ENCODE measurements at regions not wholly inside any gene's neighbourhood (a gene's known extent, or its start where the extent isn't known, plus 50 kb on each side); places are given as distances from the start of the nearest gene placed in this dataset. TPM values are rescaled to one million over a fixed set of nuclear protein-coding genes. Genes with fewer than 3 reads are reported as not detected.

- Histone ChIP-seq H3K4me3 (ENCODE audit: low read depth in 1 of 3, low read length in 3 of 3) (no peak overlapping the region), H3K9ac (ENCODE audit: low read depth in 1 of 2, low read length in 2 of 2) (no peak overlapping the region), H3K36me3 (ENCODE audit: control insufficient read depth in 4 of 4, insufficient read depth in 3 of 4, low read depth in 1 of 4, low read length in 3 of 4) (no peaks in the 10 kb centered on the region), H3K27ac (ENCODE audit: low read depth in 1 of 2, low read length in 2 of 2) (no peak overlapping the region), H3K9me3 (ENCODE audit: control insufficient read depth in 4 of 4, low read length in 3 of 4) (no peaks in the 10 kb centered on the region), H3K27me3 (ENCODE audit: control insufficient read depth in 4 of 4, insufficient read depth in 4 of 4, low read length in 3 of 4) (no peaks in the 10 kb centered on the region), H3K4me1 (ENCODE audit: control insufficient read depth in 4 of 4, insufficient read depth in 4 of 4, low read length in 3 of 4) (no peaks in the 10 kb centered on the region)
- 91% methylated on average over 1 of the region's 1 CpG for WGBS
- no peak for TF ChIP-seq REST (IDR thresholded peaks at IDR 0.05)
- no peak for TF ChIP-seq TAF1 (conservative IDR thresholded peaks at IDR 0.05)
- no peak for TF ChIP-seq HNF4G (IDR thresholded peaks at IDR 0.05)
- no peak for TF ChIP-seq SP1 (IDR thresholded peaks at IDR 0.05)
- no peak for TF ChIP-seq RAD21 (IDR thresholded peaks at IDR 0.05)
- no peak for TF ChIP-seq CTCF (IDR thresholded peaks at IDR 0.05; ENCODE audit: low read depth, low read length, missing input control)
- TF ChIP-seq GABPA (IDR thresholded peaks at IDR 0.05 in 1 of 2, conservative IDR thresholded peaks at IDR 0.05 in 1 of 2): no peak
- no peak for TF ChIP-seq EGR1 (IDR thresholded peaks at IDR 0.05; ENCODE audit: low read depth in 2 of 2)
- TF ChIP-seq ZBTB33 (IDR thresholded peaks at IDR 0.05): no peak
- no peak for TF ChIP-seq ATF3 (IDR thresholded peaks at IDR 0.05)
- no peak for TF ChIP-seq FOXA2 (IDR thresholded peaks at IDR 0.05)
- no peak for TF ChIP-seq NR2F2 (IDR thresholded peaks at IDR 0.05)
- no peak for DNase-seq (ENCODE audit: low spot score)
Measured at GRCh38 chr2:181404472-181404871, 52.7 kb upstream of the ITGA4 start.

- no peak for TF ChIP-seq CTCF (IDR thresholded peaks at IDR 0.05; ENCODE audit: low read depth, low read length, missing input control)
- no peak for TF ChIP-seq RXRA (IDR thresholded peaks at IDR 0.05)
- TF ChIP-seq JUND (IDR thresholded peaks at IDR 0.05): no peak
- no peak for TF ChIP-seq SP1 (IDR thresholded peaks at IDR 0.05)
- H3K27ac ChIP-seq (ENCODE audit: low read depth in 1 of 2, low read length in 2 of 2): no peak overlapping the region
- WGBS: 59% methylated on average over 3 of the region's 3 CpGs
- H3K9me3 ChIP-seq (ENCODE audit: control insufficient read depth in 4 of 4, low read length in 3 of 4): no peaks in the 10 kb centered on the region
- DNase-seq (ENCODE audit: low spot score): no peak
- no peaks in the 10 kb centered on the region for H3K4me1 ChIP-seq (ENCODE audit: control insufficient read depth in 4 of 4, insufficient read depth in 4 of 4, low read length in 3 of 4)
- H3K4me3 ChIP-seq (ENCODE audit: low read depth in 1 of 3, low read length in 3 of 3): no peak overlapping the region
- H3K27me3 ChIP-seq (ENCODE audit: control insufficient read depth in 4 of 4, insufficient read depth in 4 of 4, low read length in 3 of 4): no peaks in the 10 kb centered on the region
- no peak overlapping the region for H3K9ac ChIP-seq (ENCODE audit: low read depth in 1 of 2, low read length in 2 of 2)
- H3K36me3 ChIP-seq (ENCODE audit: control insufficient read depth in 4 of 4, insufficient read depth in 3 of 4, low read depth in 1 of 4, low read length in 3 of 4): no peaks in the 10 kb centered on the region
Measured at GRCh38 chr2:181407171-181407570, 50.0 kb upstream of the ITGA4 start.

Small RNA genes lying in the stretch of these regions (small RNA-seq; reads per million reads assigned to genes)
- not detected for gene MIR4437
